GM21360 (cell line): ENCODE measurements at regions not wholly inside any gene's neighbourhood (a gene's known extent, or its start where the extent isn't known, plus 50 kb on each side); places are given as distances from the start of the nearest gene placed in this dataset.

Experiments used
- ATAC-seq: cut with Tn5 transposase; IDR thresholded peaks from one replicate; pipeline ENCODE4 v1.9.1; 2021; ENCODE audit warnings: mild to moderate bottlenecking, moderate library complexity; ENCODE audit not compliant: unreplicated experiment

DNA sequence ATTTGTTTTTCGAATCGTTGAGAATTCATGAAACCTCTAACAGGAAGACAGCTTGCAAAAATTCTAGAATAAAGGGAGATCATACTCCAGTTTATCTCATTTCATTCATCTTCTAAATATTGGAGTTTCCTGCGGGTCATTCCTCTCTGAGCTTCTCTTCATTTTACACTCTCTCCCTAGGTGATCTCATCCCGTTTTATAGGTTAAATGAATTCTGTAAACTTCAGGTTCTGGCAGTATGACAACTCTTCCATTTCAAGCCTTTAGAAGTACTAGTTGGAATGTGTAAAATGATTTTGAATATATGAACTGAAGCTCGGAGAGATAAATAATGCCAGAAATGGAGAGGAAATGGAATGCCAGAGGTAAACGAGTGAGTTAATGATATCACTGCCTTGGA lies 312.4 kb downstream of the METTL4 start:
- no peak for ATAC-seq

DNA sequence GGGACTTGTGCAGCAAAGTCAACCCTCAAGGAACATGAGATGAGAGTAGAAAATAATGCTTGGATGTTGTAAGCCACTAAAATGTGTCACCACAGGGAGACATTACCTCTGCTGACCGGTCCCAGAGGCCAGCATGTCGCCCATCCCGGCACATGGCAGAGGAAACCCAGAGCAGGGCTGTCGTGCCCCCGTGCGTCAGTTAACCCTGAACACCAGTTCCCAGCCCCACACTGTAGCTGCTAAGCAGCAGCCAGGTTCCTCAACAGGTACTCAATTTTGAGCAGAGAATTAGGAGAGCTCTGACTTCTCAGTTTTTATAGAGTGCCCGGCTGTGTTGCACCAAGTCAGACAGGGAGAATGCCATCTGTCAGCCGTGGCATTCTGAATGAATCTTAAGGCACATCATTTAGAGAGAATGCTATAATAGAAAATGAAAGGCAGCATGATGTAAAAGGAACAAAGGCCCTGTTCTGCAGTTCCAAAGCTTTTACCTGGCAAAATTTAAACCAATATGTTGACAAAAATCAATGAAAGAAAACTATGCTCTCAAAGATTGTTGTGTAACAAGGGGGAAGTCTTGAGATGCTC lies 307.9 kb downstream of the METTL4 start:
- no peak for ATAC-seq

DNA sequence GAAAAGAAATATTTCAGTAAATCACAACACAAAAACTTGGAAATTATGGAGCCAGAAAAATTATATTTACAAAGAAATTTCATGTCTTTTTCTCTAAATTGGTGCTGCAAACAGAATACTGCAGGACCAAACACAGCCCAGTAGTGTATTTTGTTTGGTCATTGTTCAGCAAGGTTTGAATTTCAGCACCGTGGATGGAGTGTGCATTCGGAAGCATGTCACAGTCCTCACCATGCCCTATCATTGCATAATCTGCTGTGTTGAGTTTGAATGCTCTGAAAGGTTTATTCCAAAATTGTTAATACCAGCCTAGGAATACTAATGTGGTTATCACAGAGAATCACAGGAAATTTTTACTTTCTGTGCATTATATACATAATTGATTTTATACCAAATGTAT lies 296.7 kb downstream of the METTL4 start:
- ATAC-seq, result no peak

DNA sequence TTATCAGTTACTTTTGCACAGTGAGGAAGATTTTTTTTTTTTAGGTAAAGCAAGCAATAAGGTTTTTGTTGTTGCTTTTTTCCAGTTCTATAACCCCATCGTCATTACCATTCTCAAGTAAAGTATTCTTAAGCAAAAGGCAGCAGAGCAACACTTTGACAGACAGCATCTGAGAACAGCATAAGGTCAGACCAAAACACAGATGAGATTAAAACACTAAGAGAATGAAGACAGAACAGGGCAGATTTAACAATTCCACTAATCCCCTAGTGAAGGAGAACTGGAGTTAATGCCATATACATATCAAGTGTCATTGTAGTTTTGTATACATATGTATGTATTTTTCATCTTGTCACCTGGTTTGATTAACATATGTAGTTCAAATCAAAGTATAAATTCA lies 290.2 kb downstream of the METTL4 start:
- no peak for ATAC-seq

DNA sequence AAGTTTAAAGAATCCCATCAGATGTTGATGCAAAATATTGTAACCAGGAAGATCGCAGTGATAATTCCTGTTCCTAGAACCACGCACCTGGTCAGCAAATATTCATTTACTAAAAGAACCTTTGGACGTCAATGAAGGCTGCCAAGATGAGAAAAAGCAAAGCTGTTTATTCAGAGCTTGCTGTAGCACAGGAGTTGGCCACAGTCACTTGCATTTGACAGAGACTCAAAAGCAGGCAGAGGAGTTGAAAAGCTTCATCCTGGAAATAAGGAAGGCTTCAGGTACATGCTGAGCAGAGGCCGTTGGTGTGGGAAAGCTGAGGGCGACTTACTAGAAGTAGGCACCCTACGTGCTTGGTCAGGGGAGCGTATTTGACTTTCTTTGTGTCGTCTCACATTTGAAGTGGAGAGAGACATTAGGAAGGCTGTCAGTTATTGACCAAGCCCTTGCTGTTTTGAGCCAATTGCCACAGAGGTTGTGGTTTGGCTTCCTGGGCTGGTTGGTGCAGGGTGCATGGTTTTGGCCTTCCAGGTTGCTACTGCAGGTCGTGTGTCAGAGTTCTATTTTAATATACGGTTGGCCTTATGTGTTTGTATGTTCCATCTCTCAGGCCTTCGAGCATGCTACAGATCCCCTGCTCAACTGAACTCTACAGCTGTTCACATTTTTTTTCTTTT lies 289.6 kb downstream of the METTL4 start:
- ATAC-seq, result no peak

DNA sequence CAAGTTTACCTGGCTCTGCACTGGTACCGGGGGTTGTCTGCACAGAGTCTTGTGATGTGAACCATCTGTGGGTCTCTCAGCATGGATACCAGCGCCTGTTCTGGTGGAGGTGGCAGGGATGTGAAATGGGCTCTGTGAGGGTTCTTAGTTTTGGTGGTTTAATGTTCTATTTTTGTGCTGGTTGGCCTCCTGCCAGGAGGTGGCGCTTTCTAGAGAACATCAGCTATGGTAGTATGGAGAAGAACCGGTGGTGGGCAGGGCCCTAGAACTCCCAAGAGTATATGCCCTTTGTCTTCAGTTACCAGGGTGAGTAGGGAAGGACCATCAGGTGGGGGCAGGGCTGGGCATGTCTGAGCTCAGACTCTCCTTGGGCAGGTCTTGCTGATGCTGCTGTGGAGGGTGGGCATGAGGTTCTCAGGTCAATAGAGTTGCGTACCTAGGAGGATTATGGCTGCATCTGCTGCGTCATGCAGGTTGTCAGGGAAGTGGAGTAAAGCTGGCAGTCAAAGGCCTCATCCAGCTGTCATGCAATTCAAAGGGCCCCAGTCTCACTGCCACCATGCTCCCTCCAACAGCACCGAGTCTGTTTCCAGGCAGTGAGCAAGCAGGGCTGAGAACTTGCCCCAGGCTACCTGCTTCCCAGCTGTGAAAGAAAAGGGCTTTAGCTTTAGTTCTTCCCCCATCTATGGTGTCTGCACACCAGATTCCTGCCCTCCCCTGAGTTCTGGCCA lies 278.0 kb downstream of the METTL4 start:
- ATAC-seq, result no peak

DNA sequence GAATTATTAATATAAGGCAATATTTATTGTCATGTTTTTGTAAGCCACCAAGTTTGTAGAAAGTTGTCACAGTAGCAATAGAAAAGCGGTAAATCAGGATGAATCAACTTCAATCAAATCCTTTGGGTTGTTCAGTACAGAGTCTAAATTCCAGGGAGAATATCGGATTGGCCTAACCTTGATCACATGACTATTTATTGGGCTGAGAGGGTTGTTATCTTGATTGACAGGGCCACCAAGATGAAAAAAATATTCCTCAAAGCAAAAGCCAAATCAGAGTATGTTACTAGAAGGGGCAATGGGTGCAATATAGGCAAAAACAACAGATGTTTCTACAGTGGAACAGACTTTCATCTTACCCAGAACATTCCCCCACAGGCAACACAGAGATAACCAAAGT lies 270.0 kb downstream of the METTL4 start:
- ATAC-seq, result no peak

DNA sequence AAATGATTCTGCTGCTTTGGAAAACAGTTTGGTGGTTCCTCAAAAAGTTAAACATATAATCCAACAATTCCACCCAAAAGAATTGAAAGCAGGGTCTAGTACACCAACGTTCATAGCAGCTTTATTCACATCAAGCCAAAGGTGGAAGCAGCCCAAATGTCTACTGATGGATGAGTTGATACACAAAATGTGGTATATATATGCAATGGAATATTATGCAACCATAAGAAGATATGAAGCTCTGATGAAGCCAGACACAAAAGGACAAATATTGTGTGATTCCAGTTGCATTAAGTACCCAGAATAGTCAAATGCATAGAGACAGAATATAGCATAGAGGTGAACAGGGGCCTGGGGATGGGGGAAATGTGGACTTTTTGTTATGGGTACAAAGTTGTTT lies 269.3 kb downstream of the METTL4 start:
- ATAC-seq, result no peak

DNA sequence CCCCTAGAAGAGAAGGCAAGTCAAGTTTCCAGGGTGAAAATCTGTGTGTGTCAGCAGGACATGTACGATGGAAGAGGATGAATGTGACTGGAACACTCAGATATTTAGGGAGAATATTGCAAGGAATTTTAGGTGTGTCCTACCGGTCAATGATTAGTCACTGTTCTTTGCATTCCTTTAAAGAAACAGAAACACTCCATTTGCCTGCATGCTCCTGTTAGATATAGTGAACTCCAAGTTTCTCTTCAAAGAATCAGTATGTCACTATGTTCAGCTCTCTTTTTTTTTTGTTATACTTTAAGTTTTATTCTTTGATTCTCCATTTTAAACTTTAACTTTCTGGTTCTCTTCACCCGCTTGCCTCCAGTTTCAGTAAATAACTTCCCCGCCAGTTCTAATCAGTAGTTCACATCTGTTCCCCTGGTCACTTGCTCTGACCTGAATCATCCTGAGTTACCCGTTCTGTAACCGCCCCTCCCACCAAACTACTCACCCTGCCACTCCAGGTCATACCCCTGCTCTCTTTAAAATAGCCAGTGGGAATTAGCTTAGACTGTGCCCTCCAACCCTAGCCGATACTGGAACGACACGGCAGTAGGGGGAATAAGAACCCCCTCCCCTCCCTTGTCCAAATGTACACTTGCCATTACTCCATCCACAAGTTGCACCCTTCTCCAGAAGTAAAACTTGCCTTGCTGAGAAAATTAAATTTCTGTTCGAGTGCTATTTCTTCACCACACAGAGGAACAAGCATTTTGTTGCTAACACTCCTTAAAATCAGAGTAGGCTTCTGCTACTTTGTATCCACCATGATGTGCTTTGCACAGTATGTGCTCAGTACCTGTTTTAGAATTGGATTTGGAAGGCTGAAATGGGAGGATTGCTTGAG lies 268.4 kb downstream of the METTL4 start:
- no peak for ATAC-seq

DNA sequence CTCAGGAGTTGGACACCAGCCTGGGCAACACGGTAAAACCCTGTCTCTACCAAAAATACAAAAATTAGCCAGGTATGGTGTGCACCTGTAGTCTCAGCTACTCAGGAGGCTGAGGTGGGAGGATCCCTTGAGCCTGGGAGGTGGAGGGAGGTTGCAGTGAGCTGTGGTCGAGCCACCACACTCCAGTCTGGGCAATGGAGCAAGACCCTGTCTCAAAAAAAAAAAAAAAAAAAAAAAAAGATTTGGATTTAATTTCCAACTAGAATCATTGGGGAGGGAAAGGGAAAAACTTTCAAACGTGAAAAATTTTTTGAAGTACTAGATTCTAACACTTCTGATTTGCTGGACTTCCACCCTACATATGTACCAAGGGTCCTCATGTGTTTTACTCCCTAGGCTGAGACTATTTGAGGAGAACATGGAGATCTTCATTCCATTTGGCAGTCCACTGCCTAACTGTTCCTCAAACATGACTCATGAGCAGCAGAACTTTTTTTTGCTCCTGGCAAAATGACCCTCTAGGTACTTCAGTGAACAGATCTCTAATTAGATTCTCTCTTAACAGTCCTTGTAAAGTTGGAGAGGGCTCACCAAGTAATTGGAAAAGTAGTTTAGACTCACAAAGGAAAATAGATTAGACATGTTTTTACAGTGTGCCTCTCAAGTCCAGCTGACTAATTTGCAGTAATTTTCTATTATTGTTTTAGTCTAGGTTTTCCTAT lies 267.6 kb downstream of the METTL4 start:
- no peak for ATAC-seq

DNA sequence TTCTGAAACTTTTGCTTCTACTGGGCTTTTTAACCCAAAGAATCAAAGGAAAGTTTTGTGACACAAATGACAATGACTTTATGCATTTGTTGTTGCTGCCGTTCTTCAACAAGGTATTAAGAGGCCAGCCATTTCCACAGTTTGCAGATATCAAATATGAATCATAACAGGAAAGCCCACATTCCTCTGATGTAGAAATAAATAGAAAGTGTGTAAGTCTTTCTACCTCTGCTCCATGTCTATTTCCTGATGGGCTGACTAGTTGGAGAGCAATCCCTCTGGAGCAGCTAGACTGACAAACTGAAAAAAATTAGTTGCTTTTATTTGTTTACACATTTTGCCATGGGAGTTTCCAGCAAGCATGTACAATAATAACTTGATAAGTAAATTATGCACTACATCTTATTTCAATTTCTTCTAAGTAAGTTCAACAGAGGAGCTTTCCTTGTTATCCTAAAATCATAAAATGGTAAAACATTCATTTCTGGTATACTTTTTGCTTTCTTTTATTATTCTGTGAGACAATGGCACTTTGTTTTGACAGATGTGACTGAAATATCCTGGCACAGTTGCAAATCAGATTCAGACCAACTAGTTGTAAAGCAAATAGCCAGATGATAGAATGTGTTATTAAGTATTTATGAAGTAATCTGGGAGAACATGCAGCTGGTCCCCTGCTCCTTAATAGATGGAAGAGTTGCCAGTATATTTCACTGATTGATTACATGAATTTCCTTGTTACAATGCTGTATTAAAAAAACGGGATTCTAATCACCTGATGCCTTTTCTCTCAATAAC lies 266.7 kb downstream of the METTL4 start:
- no peak for ATAC-seq

DNA sequence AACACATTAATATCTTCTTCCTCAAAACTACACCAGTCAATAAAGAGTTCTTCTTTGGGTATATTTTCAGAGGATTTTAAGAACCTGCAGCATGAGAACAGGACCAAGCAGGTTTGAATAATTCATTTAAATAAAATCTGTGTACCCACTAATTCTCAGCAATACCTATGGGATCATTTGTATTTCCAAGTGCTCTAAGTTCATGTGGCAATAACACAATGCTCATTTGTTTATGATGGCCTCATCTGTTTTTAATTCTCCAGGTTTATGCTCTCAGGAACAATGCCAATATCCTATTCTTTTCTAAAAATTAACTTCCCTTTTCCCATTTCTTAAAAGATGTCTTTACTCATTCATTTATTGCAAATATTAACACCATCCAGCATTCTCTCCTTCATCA lies 264.7 kb downstream of the METTL4 start:
- ATAC-seq, result no peak

DNA sequence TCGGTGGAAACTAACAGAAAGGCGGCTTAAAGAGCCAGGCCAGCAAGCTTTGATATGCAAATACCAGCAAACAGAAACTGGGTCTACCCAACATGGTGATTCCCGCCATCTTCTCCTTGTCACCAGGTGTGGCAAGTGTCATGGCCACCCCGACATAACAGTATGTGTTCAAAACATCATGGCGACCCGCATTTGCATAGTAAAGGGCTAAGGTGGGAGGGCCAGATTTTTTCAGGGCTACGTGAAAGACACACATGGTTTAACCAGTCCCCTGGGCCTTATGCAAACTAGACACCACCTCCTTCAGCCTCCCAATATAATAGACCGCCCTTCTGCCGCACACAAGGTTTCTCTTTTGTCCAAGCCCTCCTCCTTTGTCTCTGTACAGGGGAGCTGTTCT lies 260.4 kb downstream of the METTL4 start:
- no peak for ATAC-seq

DNA sequence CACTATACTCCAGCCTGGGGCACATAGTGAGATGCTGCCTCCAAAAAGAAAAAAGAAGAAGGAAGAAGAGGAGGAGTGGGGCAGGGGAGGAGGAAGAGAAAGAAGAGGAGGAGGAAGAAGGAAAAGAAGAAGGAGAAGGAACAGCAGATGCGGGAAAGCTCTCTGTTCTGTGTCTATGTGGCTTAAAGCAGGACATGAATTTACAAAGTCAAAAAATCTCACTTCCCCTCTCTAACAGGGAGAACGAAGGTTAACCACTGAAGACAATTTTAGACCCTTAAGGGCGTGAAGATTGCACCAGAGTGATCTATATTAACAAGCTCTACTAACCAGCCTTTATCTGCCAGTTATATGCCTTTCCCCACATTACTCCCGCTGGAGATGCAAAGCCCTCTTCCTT lies 258.9 kb downstream of the METTL4 start:
- ATAC-seq, result peak; percentile 67

DNA sequence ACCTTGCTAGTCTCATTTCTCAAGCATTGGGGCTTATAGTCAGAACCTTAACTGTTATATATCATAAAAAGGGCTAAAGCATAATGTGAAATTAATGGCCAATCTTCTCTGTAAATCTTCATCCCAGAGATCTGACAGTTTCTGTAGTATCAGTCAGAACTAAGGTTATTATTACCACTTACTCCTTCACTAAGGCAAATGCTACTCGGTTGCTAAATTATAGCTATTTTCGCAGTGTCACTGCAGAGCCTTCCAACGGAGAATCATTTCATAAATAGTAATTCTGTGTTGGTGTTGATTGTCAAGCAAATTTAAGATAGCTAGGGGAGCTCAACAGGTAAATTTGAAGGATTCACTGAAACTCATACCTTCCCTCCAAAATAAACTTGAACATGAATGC lies 258.0 kb downstream of the METTL4 start:
- ATAC-seq, result no peak

DNA sequence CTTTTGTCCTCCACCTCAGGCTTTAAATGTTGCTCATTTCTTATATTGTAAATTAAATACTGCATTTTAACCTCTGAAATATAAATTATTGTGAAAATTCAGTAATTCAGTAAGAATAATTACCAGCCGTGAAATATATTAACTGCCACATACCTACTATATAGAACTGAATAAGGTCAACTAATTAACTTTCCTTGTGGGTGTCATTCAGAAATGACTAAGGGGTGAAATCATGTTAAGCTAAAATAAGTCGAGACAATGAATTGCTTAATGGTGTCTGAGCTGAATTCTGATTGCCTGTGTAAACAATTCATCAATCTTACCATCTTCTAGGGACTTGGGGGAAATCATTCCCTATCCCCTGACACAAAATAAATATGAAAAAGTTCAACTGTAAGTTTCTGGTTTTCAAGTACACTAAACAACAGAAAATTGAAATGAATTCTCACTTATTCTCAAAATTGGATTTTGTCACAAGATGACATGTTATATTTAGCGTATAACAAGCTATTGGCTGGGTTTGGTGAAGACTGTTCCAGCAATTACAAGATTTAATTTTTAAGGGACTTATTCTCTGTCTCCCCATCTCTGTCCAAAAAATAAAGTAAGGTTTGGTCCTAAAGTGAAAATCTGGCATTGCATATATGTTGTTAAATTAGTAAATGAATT lies 255.1 kb downstream of the METTL4 start:
- no peak for ATAC-seq

DNA sequence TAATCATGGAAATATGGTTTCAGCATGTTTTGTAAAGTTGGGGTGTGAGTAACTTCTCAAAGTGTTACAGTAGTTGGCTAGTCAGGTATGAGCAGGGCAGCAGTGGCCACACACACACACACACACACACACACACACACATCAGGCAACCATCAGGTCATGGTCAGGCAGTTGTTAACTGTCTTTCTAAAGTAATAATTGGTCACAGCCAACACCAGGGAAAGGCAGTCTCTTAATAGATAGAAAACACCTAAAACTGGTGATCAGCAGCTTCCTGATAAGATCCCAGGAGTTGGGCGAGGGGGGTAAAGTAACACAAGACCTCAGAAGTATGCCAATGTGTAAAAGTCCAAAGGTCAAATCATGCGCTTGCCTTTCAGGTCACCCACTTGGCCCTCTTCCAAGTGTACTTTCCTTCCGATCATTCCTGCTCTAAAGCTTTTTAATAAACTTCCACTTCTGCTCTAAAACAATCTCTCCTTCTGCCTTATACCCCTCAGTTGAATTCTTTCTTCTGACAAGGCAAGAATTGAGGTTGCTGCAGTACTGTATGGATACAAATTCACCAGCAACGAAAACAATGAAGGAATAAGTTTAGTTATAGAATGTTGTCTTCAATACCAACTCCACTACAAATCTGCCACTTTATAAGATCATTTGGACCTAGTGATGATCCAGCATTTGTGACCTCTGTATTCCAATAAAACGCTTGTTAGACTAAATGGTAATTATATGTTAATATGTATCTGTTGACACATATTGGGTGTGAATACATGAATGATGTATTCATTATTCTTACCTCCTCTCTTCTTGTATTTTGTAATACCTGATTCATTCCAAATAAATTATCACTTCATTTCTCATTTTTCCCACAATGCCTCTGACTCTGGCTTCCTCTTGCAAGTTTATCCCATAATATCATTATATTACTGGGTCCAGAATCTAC lies 254.3 kb downstream of the METTL4 start:
- no peak for ATAC-seq

DNA sequence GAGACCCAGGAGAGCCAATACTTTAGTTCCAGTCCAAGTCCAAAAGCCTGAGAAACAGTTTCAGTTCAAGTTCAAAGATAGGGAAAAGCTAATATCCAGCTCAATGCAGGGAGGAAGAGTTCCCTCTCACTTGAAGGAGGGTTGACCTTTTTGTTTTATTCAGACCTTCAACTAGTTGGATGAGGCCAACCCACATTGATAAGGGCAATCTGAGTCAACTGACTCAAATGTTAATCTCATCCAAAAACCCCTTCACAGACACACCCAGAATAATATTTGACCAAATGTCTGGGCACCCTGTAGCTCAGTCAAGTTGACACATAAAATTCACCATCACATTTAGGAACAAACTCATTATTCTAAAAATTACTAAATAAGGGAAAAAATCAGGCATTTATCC lies 246.8 kb downstream of the METTL4 start:
- no peak for ATAC-seq
